ENCODE measurements at regions not wholly inside any gene's neighbourhood (a gene's known extent, or its start where the extent isn't known, plus 50 kb on each side); places are given as distances from the start of the nearest gene placed in this dataset.

- no peak for TF ChIP-seq E4F1 (IDR thresholded peaks at IDR 0.05; ENCODE audit: borderline replicate concordance, partially characterized antibody)
- TF ChIP-seq JUNB (IDR thresholded peaks at IDR 0.05), result no peak
- TF ChIP-seq TCF3 (IDR thresholded peaks at IDR 0.05; ENCODE audit: borderline replicate concordance, insufficient read depth, low read depth, low read length), result no peak
- TF ChIP-seq MEF2A (IDR thresholded peaks at IDR 0.05; ENCODE audit: insufficient read depth, low read depth, low read length), result no peak
- no peak for TF ChIP-seq ZZZ3 (IDR thresholded peaks at IDR 0.05; ENCODE audit: control insufficient read depth, insufficient read length, low read depth)
Observed at GRCh38 chr9:18338042-18338441, 135.9 kb upstream of the ADAMTSL1 start (continued).

- FAIRE-seq, result no peak
- H4K20me1 ChIP-seq (ENCODE audit: control insufficient read depth, insufficient read depth), result no peaks in the 10 kb centered on the region
- H3K27me3 ChIP-seq (replicated peaks in 1 of 2; ENCODE audit: control insufficient read depth in 2 of 2, insufficient read depth in 2 of 2, low read length in 1 of 2), result no peaks in the 10 kb centered on the region
- TF ChIP-seq NKRF (conservative IDR thresholded peaks at IDR 0.05) (no peak), SKIL (IDR thresholded peaks at IDR 0.05; ENCODE audit: low read depth, poor library complexity, severe bottlenecking) (no peak), MYB (IDR thresholded peaks at IDR 0.05; ENCODE audit: borderline replicate concordance, low read depth, low read length) (no peak), RAD21 (IDR thresholded peaks at IDR 0.05; ENCODE audit: insufficient read depth, low read depth, low read length) (no peak), CTCF (IDR thresholded peaks at IDR 0.05 in 2 of 3, conservative IDR thresholded peaks at IDR 0.05 in 1 of 3; ENCODE audit: control insufficient read depth in 2 of 3, extremely low read depth in 1 of 3, insufficient read depth in 1 of 3, low read depth in 3 of 3, low read length in 3 of 3) (no peak)
- ChIA-PET RAD21 (ENCODE audit: unreplicated experiment) (no interaction called here), CTCF (no interaction called here), SMC1A (ENCODE audit: uncharacterized antibody, unreplicated experiment) (no interaction called here), POLR2A (no interaction called here)
- 0% methylated on average over 2 of the region's 2 CpGs for WGBS (ENCODE audit: insufficient coverage, insufficient replicate concordance, low lambda C conversion rate, missing lambda C conversion rate)
- no peak overlapping the region for H3K4me2 ChIP-seq (ENCODE audit: control insufficient read depth, insufficient read depth)
- H3K79me2 ChIP-seq (ENCODE audit: control insufficient read depth, insufficient read depth, low read length), result no peaks in the 10 kb centered on the region
- no peaks in the 10 kb centered on the region for H3K9me3 ChIP-seq (replicated peaks; ENCODE audit: control insufficient read depth, insufficient read depth, low read length)
- H2AFZ ChIP-seq (ENCODE audit: control insufficient read depth, low read depth, low read length), result no peak overlapping the region
- in situ Hi-C loops (cut with MboI) (no loop called here), intact Hi-C loops (cut with micrococcal nuclease; ENCODE audit: unreplicated experiment) (no loop called here)
- BruUV-seq (replicated peaks), result no TSS peak
- H3K4me3 ChIP-seq, result no peak overlapping the region
- H3K9ac ChIP-seq (ENCODE audit: control insufficient read depth, insufficient read depth, low read length), result no peak overlapping the region
- H3K27ac ChIP-seq (ENCODE audit: control insufficient read depth, insufficient read depth), result no peak overlapping the region
- H3K36me3 ChIP-seq (ENCODE audit: control insufficient read depth in 2 of 2, insufficient read depth in 2 of 2, low read length in 1 of 2), result no peaks in the 10 kb centered on the region
- DNase-seq (ENCODE audit: low read depth, low spot score), result no peak
- H3K4me1 ChIP-seq (ENCODE audit: control insufficient read depth, insufficient read depth, low read length), result no peaks in the 10 kb centered on the region
- no peak for ATAC-seq
Observed at GRCh38 chr9:18343784-18344183, 130.2 kb upstream of the ADAMTSL1 start.
